LNCaP clone FGC (cell line): ENCODE measurements at regions not wholly inside any gene's neighbourhood (a gene's known extent, or its start where the extent isn't known, plus 50 kb on each side); places are given as distances from the start of the nearest gene placed in this dataset.

Source experiments
- DNase-seq: peaks from one replicate; pipeline ENCODE4 v3.0.0-alpha.2; 2011; ENCODE audit warnings: low read depth
- H3K4me3 ChIP-seq: 2 replicates; pipeline ENCODE4 v1.5.1; 2011; ENCODE audit warnings: mild to moderate bottlenecking, low read depth, low read length, control low read depth
- CTCF ChIP-seq: IDR thresholded peaks from 2 replicates; pipeline ENCODE4 v1.5.1; 2012; ENCODE audit warnings: mild to moderate bottlenecking; ENCODE audit not compliant: control insufficient read depth, insufficient read depth; ENCODE audit errors: extremely low read depth

GRCh38 chr13:28557725-28558520, 63.0 kb upstream of the FLT1 start:
- no peak for DNase-seq
- TF ChIP-seq CTCF, result no peak
- H3K4me3 ChIP-seq, result no peak overlapping the region

- TF ChIP-seq CTCF, result no peak
- no peak for DNase-seq
These were observed 60.2 kb upstream of the FLT1 start for GRCh38 chr13:28555096-28555495.

GRCh38 chr13:28553971-28554370, 59.0 kb upstream of the FLT1 start:
- TF ChIP-seq CTCF, result no peak
- no peak overlapping the region for H3K4me3 ChIP-seq
- DNase-seq, result no peak

More at GRCh38 chr13:28555096-28555495, 60.2 kb upstream of the FLT1 start:
- H3K4me3 ChIP-seq, result no peak overlapping the region

GRCh38 chr13:28552288-28552687, 57.4 kb upstream of the FLT1 start:
- H3K4me3 ChIP-seq, result no peak overlapping the region
- DNase-seq, result no peak
- no peak for TF ChIP-seq CTCF

GRCh38 chr13:28551498-28551895, 56.6 kb upstream of the FLT1 start:
- no peak for TF ChIP-seq CTCF
- H3K4me3 ChIP-seq, result no peak overlapping the region
- DNase-seq, result no peak

- DNase-seq, result no peak
- no peak overlapping the region for H3K4me3 ChIP-seq
- TF ChIP-seq CTCF, result no peak
These were observed 56.0 kb upstream of the FLT1 start for GRCh38 chr13:28550721-28551497.

GRCh38 chr13:28550091-28550490, 55.2 kb upstream of the FLT1 start:
- TF ChIP-seq CTCF, result no peak
- no peak overlapping the region for H3K4me3 ChIP-seq
- DNase-seq, result no peak
